ENCODE measurements at regions not wholly inside any gene's neighbourhood (a gene's known extent, or its start where the extent isn't known, plus 50 kb on each side); places are given as distances from the start of the nearest gene placed in this dataset.

DNA sequence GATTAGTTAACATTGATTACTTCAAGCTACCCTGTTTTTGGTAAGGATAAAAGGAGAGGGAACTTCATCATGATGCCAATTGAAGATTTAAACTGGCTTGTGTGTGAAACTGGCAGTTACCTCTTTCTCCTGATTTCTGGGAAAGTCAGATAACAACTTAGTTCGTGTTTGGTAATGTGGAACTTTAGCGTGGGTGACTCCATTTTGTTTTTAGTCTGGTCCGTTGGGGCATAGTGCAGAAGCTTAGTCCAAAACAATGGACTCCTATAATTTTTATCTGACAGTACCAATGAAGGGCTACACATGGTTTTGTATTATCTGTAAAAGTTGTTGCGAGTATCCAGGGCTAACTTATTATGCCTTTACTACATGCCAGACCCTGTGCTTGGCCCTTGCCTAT lies 294.9 kb downstream of the GUCY2F start:
- TF ChIP-seq, protein P1, sequence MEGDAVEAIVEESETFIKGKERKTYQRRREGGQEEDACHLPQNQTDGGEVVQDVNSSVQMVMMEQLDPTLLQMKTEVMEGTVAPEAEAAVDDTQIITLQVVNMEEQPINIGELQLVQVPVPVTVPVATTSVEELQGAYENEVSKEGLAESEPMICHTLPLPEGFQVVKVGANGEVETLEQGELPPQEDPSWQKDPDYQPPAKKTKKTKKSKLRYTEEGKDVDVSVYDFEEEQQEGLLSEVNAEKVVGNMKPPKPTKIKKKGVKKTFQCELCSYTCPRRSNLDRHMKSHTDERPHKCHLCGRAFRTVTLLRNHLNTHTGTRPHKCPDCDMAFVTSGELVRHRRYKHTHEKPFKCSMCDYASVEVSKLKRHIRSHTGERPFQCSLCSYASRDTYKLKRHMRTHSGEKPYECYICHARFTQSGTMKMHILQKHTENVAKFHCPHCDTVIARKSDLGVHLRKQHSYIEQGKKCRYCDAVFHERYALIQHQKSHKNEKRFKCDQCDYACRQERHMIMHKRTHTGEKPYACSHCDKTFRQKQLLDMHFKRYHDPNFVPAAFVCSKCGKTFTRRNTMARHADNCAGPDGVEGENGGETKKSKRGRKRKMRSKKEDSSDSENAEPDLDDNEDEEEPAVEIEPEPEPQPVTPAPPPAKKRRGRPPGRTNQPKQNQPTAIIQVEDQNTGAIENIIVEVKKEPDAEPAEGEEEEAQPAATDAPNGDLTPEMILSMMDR (IDR thresholded peaks at IDR 0.05), result no peak
- no peak for TF ChIP-seq POLR2A (IDR thresholded peaks at IDR 0.05)

Data from thyroid gland (tissue), 4 donors.